Progenitor cell of endocrine pancreas (in vitro differentiated cells): ENCODE measurements at regions not wholly inside any gene's neighbourhood (a gene's known extent, or its start where the extent isn't known, plus 50 kb on each side); places are given as distances from the start of the nearest gene placed in this dataset.

Source experiments
- DNase-seq: peaks from one replicate; pipeline ENCODE4 v3.0.0; 2021; ENCODE audit warnings: low spot score; ENCODE audit not compliant: unreplicated experiment
- H3K27ac Mint-ChIP-seq: 2 replicates; pipeline ENCODE4 v1.8.0; 2021; ENCODE audit warnings: mild to moderate bottlenecking, moderate library complexity, mixed read lengths
- H3K27me3 Mint-ChIP-seq: 2 replicates; pipeline ENCODE4 v1.8.0; 2021; ENCODE audit warnings: mixed read lengths
- H3K36me3 Mint-ChIP-seq: 2 replicates; pipeline ENCODE4 v1.8.0; 2022; ENCODE audit warnings: mixed read lengths; ENCODE audit not compliant: insufficient read depth
- H3K4me1 Mint-ChIP-seq: 2 replicates; pipeline ENCODE4 v1.8.0; 2021; ENCODE audit warnings: low read depth, mixed read lengths
- H3K4me3 Mint-ChIP-seq: 2 replicates; pipeline ENCODE4 v1.8.0; 2021; ENCODE audit warnings: low read depth, mild to moderate bottlenecking, moderate library complexity, mixed read lengths
- H3K9me3 Mint-ChIP-seq: 2 replicates; pipeline ENCODE4 v1.8.0; 2021; ENCODE audit warnings: low read depth, mixed read lengths
- TF ChIP-seq, protein P1 (sequence below): fragments of 200-600 bp; sonication (generic); IDR thresholded peaks from one replicate; pipeline ENCODE4 v1.5.0; 2021; ENCODE audit warnings: antibody characterized with exemption, mild to moderate bottlenecking; ENCODE audit not compliant: unreplicated experiment

- TF ChIP-seq, protein P1, sequence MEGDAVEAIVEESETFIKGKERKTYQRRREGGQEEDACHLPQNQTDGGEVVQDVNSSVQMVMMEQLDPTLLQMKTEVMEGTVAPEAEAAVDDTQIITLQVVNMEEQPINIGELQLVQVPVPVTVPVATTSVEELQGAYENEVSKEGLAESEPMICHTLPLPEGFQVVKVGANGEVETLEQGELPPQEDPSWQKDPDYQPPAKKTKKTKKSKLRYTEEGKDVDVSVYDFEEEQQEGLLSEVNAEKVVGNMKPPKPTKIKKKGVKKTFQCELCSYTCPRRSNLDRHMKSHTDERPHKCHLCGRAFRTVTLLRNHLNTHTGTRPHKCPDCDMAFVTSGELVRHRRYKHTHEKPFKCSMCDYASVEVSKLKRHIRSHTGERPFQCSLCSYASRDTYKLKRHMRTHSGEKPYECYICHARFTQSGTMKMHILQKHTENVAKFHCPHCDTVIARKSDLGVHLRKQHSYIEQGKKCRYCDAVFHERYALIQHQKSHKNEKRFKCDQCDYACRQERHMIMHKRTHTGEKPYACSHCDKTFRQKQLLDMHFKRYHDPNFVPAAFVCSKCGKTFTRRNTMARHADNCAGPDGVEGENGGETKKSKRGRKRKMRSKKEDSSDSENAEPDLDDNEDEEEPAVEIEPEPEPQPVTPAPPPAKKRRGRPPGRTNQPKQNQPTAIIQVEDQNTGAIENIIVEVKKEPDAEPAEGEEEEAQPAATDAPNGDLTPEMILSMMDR, result no peak
- Mint-ChIP-seq H3K27me3 (peaks cover 40% of the 10 kb centered on the region), H3K9me3 (peaks cover 3% of the 10 kb centered on the region), H3K36me3 (no peaks in the 10 kb centered on the region), H3K4me3 (no peak overlapping the region), H3K27ac (no peak overlapping the region), H3K4me1 (peaks cover 18% of the 10 kb centered on the region)
- DNase-seq, result no peak
Measured at GRCh38 chr11:134822897-134823296, 410.9 kb upstream of the B3GAT1 start.

DNA sequence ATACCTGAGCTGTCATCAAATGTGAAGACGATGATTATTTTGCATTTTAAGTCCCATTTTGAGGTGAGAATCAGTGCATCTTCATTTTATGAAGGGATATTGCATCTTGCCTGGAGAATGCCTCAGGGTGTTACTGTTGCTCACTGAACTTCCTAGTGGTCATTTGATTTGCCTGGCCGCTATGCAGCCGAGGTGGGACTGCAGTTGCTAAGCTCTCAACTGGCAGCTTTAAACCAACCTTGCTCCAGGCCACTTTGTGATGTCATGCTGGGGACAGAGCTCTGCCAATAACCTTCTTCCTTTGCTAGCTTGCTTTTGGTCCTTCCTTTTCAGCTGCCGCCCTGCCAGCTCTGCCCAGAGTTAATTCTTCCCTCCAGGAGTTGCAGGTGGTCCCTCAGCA, 409.4 kb upstream of the B3GAT1 start:
- no peak overlapping the region for H3K4me3 Mint-ChIP-seq
- peaks cover 3% of the 10 kb centered on the region for H3K9me3 Mint-ChIP-seq
- TF ChIP-seq, protein P1, result no peak
- peaks cover 40% of the 10 kb centered on the region for H3K27me3 Mint-ChIP-seq
- no peak for DNase-seq
- H3K27ac Mint-ChIP-seq, result no peak overlapping the region
- H3K4me1 Mint-ChIP-seq, result peaks cover 18% of the 10 kb centered on the region
- no peaks in the 10 kb centered on the region for H3K36me3 Mint-ChIP-seq

DNA sequence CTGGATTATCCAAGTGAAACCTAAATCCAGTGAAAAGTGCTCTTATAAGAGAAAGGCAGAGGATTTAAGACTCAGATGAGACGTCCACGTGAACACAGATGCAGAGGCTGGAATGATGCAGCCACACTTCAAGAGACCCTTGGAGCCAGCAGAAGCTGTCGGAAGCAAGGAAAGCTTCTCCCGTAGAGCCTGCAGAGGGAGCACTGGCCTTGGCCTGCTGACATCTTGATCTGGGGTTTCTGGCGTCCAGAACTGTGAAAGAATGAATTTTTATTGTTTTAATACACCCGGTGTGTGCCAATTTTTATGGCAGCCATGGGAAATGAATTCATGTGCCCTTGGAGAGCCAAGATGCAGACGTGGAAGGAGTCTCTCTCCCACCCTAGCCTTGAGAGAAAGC, 407.0 kb upstream of the B3GAT1 start:
- no peaks in the 10 kb centered on the region for H3K36me3 Mint-ChIP-seq
- TF ChIP-seq, protein P1, result peak; percentile 39
- no peaks in the 10 kb centered on the region for H3K9me3 Mint-ChIP-seq
- H3K4me1 Mint-ChIP-seq, result peaks cover 15% of the 10 kb centered on the region
- DNase-seq, result no peak
- peaks cover 40% of the 10 kb centered on the region for H3K27me3 Mint-ChIP-seq
- no peak overlapping the region for H3K27ac Mint-ChIP-seq
- no peak overlapping the region for H3K4me3 Mint-ChIP-seq

DNA sequence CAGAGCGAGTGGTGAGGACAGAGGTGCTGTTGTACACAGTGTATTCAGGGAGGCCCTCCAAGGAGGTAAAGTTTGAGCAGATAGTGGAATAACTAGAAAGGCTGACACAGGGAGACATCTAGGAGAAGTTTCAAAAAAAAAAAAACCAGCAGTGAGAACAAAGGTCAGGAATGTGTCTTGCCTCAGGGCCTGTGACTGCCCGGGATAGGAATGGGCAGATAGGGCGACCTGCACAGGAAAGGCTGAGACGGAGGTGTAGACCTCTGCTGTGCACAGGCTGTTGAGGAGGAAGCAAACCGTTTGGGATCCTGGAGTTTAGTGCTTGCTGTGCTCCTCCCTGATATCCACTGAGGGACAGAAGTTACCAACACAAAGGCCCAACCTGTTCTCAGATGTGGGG, 406.5 kb upstream of the B3GAT1 start:
- H3K4me1 Mint-ChIP-seq, result peaks cover 15% of the 10 kb centered on the region
- peak overlapping the region; percentile 33 for H3K27ac Mint-ChIP-seq
- no peaks in the 10 kb centered on the region for H3K9me3 Mint-ChIP-seq
- DNase-seq, result no peak
- H3K4me3 Mint-ChIP-seq, result no peak overlapping the region
- H3K27me3 Mint-ChIP-seq, result peaks cover 35% of the 10 kb centered on the region
- no peaks in the 10 kb centered on the region for H3K36me3 Mint-ChIP-seq
- TF ChIP-seq, protein P1, result no peak

GRCh38 chr11:134815404-134815803, 403.4 kb upstream of the B3GAT1 start:
- TF ChIP-seq, protein P1, result no peak
- H3K27ac Mint-ChIP-seq, result no peak overlapping the region
- no peak overlapping the region for H3K4me3 Mint-ChIP-seq
- H3K4me1 Mint-ChIP-seq, result peaks cover 14% of the 10 kb centered on the region
- no peak for DNase-seq
- no peaks in the 10 kb centered on the region for H3K36me3 Mint-ChIP-seq
- no peaks in the 10 kb centered on the region for H3K9me3 Mint-ChIP-seq
- peaks cover 20% of the 10 kb centered on the region for H3K27me3 Mint-ChIP-seq
